Glomerular visceral epithelial cell (primary cell): ENCODE measurements at regions not wholly inside any gene's neighbourhood (a gene's known extent, or its start where the extent isn't known, plus 50 kb on each side); places are given as distances from the start of the nearest gene placed in this dataset.
"Not testable (repeated sequence)": the region's sequence is repeated elsewhere in the genome, so short reads cannot be mapped to it uniquely, and the experiment has no call there.

Experiments
- DNase-seq: peaks from one replicate; pipeline ENCODE4 v3.0.0-alpha.2; 2016; ENCODE audit errors: extremely low spot score

GRCh38 chr1:195701149-195701548 is 907.1 kb downstream of the KCNT2 start:
- no peak for DNase-seq

- DNase-seq: no peak
Measured at GRCh38 chr1:195697130-195697529, 911.1 kb downstream of the KCNT2 start.

DNA sequence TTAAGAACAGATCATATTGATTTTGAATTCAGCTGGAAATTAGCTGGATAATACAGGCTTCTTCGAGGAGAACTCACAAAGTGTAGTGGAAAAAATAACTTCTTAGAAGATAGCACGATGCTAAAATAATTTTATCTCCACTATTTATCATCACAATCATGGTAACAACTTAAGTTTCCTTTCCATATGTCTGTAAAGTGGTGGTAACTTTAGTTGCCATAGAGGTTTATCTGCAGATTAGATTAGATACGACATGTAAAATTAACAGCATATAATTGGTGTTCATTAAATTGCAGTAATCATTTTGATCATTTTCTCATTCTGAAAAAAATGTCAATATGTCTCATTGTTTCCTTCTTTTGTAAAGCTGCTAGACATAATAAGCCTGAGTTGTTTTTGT is 921.5 kb downstream of the KCNT2 start:
- DNase-seq: no peak

DNA sequence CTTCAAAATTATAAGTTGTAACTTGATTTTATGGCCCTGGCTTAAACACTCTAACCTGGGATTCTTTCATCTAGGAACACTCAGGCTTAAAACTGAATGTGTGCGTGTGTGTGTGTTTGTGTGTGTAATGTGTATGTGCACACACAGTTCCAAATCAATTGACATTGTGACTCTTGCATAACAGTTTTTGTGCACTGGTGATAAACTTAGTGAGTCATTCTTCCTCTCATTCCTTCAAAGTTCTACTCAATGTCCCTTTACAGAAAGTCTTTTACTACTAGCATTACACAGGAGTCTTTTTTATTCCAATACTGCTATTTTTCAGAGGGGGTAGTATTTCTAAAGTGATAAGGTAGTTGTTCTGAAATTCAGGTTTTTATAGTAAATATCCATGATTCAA is 943.6 kb downstream of the KCNT2 start:
- no peak for DNase-seq

- peak; percentile 38 for DNase-seq
Measured at GRCh38 chr1:195663549-195664280, 944.5 kb downstream of the KCNT2 start.

DNA sequence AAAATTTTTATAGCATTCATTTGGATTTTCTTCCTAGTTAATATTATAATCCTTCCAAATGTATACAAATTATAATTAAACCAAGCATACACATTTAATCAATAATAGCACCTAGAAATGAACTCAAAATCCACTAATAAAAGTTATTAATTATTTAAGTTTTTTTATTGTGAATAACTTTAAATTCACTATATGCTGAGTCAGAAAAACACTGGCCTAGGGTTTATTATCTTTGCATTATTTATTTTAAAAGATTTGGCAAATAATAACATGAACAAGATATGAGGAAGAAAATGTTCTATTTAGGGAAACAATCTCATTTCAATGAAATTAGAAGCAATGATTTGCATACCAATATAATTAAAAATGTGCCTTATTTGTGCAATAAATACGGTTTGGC is 951.5 kb downstream of the KCNT2 start:
- DNase-seq: no peak

- not testable (repeated sequence) for DNase-seq
Measured at GRCh38 chr1:195648875-195649274, 959.4 kb downstream of the KCNT2 start.

DNA sequence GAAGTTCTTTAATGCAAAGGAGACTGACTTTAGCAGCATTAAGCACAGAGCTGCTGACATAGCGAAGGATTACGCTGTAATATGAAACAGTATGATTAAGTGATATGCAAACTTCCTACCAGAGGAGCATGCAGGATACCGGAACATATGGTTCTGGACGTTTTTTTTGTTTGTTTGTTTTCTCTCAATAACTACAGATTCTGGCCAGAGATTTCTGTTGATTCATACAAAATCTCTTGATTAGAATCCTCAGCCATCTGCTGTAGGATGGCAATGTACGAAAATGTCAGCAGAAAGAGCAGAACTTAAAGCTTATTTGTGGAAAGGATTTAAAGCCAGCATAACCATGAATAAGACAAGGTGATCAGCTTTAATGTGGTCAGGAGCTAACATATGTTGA is 970.7 kb downstream of the KCNT2 start:
- DNase-seq: no peak

- DNase-seq: no peak
Measured at GRCh38 chr1:195618287-195618686, 990.0 kb downstream of the KCNT2 start.

DNA sequence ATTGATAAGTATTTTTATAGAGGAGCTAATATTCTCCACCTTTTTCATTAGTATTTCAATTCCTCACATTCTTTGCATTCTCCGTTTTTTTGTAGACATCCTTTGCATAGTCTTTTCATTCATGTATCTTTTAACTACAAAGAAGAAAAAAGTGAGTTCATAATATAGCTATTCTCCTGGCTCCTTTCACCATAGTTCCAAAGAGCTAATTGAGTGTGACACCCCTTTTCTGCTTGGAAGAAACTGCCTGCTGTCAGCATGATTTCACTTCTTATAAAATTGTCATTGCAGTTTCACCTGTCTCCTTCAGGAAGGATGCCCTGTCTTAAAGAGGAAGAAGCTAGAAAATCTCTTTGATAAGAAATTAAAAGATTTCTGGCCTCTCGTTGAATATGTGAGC is 991.1 kb downstream of the KCNT2 start:
- DNase-seq: no peak

- DNase-seq: no peak
Measured at GRCh38 chr1:195608883-195609282, 999.4 kb downstream of the KCNT2 start.

DNA sequence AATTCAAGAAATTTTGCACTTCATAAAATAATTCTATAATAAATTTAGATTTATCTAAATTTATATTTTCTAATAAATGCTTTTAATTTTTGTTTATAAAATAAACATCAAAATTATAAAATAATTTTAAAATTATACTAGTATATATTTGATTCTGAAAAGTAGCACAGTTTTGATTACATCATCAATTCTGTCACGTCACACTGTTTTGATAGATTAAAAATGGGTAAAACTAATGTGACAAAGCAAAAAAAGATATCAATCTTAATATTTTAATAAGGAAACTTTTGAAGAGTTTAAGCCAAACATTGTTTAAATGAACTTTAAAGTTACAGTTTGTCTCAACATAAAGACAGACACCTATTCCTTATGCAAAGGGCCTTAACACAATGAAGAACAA is 1001.8 kb downstream of the KCNT2 start:
- no peak for DNase-seq

GRCh38 chr1:195604287-195604686 is 1004.0 kb downstream of the KCNT2 start:
- DNase-seq: peak; percentile 60

DNA sequence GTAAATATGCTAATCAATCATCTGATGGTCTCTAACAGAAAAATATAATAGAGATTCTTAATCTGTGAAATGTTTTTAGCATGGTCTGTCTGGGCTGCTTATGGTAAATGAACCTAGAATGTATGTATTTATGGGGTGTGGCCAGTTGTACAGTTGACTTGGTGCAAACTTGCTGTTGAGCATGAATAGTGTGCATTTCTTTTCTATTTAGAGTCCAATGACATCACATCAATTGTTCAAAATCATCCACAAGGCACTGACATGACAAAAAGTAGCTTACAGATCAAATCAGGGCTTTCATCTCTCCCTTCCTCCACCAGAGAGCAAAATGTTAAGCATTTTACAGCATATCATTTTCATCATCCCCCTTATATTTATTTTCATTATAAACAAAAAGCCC is 1010.3 kb downstream of the KCNT2 start:
- DNase-seq: no peak

DNA sequence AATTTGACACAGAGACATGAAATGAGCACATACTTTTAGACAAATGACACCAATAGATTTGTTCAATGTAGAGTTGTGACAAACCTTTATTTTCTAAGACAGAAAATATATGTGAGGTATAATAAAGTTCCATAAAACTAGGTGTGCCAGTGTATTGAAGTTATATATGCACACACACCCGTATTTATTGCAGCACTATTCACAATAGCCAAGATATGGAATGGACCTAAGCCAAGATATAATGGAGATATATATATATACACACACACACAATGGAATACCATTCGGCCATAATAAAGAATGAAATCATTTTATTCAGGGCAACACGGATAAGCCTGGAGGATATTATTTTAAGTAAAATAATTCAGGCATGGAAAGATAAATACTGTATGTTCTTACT is 1013.5 kb downstream of the KCNT2 start:
- DNase-seq: no peak

DNA sequence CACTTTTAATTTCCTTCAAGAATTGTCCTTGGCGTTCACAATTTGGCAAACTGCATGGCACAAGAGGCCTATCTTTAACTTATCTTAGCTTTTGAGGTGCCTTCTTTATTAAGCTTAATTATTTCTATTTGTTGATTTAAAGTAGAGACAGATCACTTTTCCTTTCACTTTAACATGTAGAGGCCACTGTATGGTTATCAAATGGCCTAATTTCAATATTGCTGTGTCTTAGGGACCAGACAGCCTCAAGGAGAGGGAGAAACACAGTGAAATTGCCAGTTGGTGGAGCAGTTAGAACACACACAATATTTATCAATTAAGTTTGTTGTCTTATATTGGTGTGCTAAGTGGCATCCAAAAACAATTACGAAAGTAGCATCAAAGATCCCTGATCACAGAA is 1013.9 kb downstream of the KCNT2 start:
- no peak for DNase-seq

GRCh38 chr1:195591917-195592672 is 1016.1 kb downstream of the KCNT2 start:
- peak; percentile 65 for DNase-seq

- no peak for DNase-seq
Measured at GRCh38 chr1:195590649-195591048, 1017.6 kb downstream of the KCNT2 start.

- peak; percentile 11 for DNase-seq
Measured at GRCh38 chr1:195584870-195585624, 1023.2 kb downstream of the KCNT2 start.

DNA sequence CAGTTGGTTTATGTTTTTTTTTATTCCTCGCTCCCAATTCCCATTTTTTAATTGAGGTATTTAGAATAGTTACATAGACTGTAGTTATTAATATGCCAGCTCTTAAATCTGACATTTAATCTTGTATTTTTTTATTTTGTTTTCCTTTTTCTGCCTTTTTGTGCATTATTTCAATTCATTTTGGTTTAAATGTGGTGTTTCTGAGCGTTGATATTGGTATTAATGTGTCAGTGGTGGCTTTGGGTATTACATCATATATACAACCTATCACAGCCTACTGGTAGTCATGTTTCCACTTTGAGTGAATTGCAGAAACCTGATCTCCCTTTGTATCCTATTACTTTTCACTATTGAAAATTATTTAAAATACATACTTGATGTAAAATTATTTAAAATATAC is 1027.3 kb downstream of the KCNT2 start:
- DNase-seq: no peak

DNA sequence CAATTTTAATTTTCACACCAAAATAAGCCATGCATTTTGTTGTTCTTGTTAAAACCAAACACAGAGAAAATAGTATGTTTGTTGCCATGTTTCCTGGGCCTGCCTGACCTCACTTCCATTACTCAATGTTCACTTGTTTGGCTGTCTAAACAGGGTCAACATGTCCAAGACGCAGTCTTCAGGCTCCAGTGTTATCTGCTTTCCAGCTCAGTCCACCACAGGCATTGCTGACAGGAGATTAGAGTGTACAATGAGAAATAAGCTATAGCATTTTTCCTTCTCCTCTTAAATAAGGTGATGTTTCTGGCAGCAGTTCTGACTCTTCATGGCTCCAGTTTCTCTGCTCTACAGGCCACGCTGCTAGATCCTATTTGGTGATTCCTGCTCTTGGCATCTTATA is 1030.5 kb downstream of the KCNT2 start:
- no peak for DNase-seq

GRCh38 chr1:195576641-195577040 is 1031.6 kb downstream of the KCNT2 start:
- DNase-seq: no peak

GRCh38 chr1:195574511-195574910 is 1033.7 kb downstream of the KCNT2 start:
- DNase-seq: no peak
